ENCODE measurements at regions not wholly inside any gene's neighbourhood (a gene's known extent, or its start where the extent isn't known, plus 50 kb on each side); places are given as distances from the start of the nearest gene placed in this dataset.

GRCh38 chr2:208549546-208550158 is 143.1 kb downstream of the PTH2R start:
- Histone ChIP-seq H3K9me3 (peaks cover 0 to 24% (median 0%) of the 10 kb centered on the region in 3 donors), H3K27ac (no peak overlapping the region), H3K36me3 (no peaks in the 10 kb centered on the region), H3K27me3 (peaks cover 10% of the 10 kb centered on the region), H3K4me3 (no peak overlapping the region), H3K4me1 (no peaks in the 10 kb centered on the region)
- TF ChIP-seq CTCF (IDR thresholded peaks at IDR 0.05) (no peak), EP300 (IDR thresholded peaks at IDR 0.05) (no peak), POLR2A (IDR thresholded peaks at IDR 0.05) (no peak), POLR2AphosphoS5 (IDR thresholded peaks at IDR 0.05) (no peak)
- no peak for ATAC-seq
- 67 to 90% methylated on average over 1 of the region's 1 CpG for whole genome bisulfite sequencing, 2 donors (ENCODE audit: low coverage in 1 of 2)

GRCh38 chr2:208552943-208553342 is 146.4 kb downstream of the PTH2R start:
- Histone ChIP-seq H3K27me3 (peaks cover 4% of the 10 kb centered on the region), H3K9me3 (peaks cover 0 to 24% (median 0%) of the 10 kb centered on the region in 3 donors), H3K36me3 (no peaks in the 10 kb centered on the region), H3K4me3 (no peak overlapping the region), H3K27ac (no peak overlapping the region), H3K4me1 (no peaks in the 10 kb centered on the region)
- ATAC-seq = no peak
- WGBS, 2 donors (ENCODE audit: low coverage in 1 of 2) = 89 to 100% methylated on average over 1 of the region's 1 CpG
- TF ChIP-seq POLR2AphosphoS5 (IDR thresholded peaks at IDR 0.05) = no peak

GRCh38 chr2:208556983-208557484 is 150.4 kb downstream of the PTH2R start:
- Histone ChIP-seq H3K4me3 (no peak overlapping the region), H3K27me3 (peaks cover 4% of the 10 kb centered on the region), H3K9me3 (peaks cover 0 to 23% (median 0%) of the 10 kb centered on the region in 3 donors), H3K36me3 (no peaks in the 10 kb centered on the region), H3K27ac (no peak overlapping the region), H3K4me1 (no peaks in the 10 kb centered on the region)
- TF ChIP-seq POLR2AphosphoS5 (IDR thresholded peaks at IDR 0.05) (no peak), POLR2A (IDR thresholded peaks at IDR 0.05) (no peak), CTCF (IDR thresholded peaks at IDR 0.05) (no peak), EP300 (IDR thresholded peaks at IDR 0.05) (no peak)
- 35 to 43% methylated on average over 1 to 3 of the region's 3 CpGs for WGBS, 2 donors (ENCODE audit: low coverage in 1 of 2)
- no peak for ATAC-seq

- no peak for ATAC-seq
- no peaks in the 10 kb centered on the region for H3K36me3 ChIP-seq
- TF ChIP-seq EP300 (IDR thresholded peaks at IDR 0.05) = no peak
- no peak for TF ChIP-seq CTCF (IDR thresholded peaks at IDR 0.05)
- TF ChIP-seq POLR2AphosphoS5 (IDR thresholded peaks at IDR 0.05) = no peak
- no peak for TF ChIP-seq POLR2A (IDR thresholded peaks at IDR 0.05)
- no peaks in the 10 kb centered on the region for H3K4me1 ChIP-seq
- WGBS, 2 donors (ENCODE audit: low coverage in 1 of 2) = 85 to 90% methylated on average over 2 to 5 of the region's 8 CpGs
- no peak overlapping the region for H3K27ac ChIP-seq
- H3K4me3 ChIP-seq = no peak overlapping the region
- peaks cover 0 to 22% (median 0%) of the 10 kb centered on the region in 3 donors for H3K9me3 ChIP-seq
- no peaks in the 10 kb centered on the region for H3K27me3 ChIP-seq
Observed at GRCh38 chr2:208565690-208566416, 159.3 kb downstream of the PTH2R start.

- TF ChIP-seq EP300 (IDR thresholded peaks at IDR 0.05) (no peak), CTCF (IDR thresholded peaks at IDR 0.05) (no peak), POLR2A (IDR thresholded peaks at IDR 0.05) (no peak), POLR2AphosphoS5 (IDR thresholded peaks at IDR 0.05) (no peak)
- ATAC-seq = no peak
Observed at GRCh38 chr2:208568203-208568602, 161.6 kb downstream of the PTH2R start.

More at GRCh38 chr2:208568203-208568602, 161.6 kb downstream of the PTH2R start:
- Histone ChIP-seq H3K4me3 (no peak overlapping the region), H3K4me1 (no peaks in the 10 kb centered on the region), H3K27ac (no peak overlapping the region), H3K36me3 (no peaks in the 10 kb centered on the region), H3K27me3 (peaks cover under 1% of the 10 kb centered on the region), H3K9me3 (no peaks in the 10 kb centered on the region)
- 69 to 75% methylated on average over 3 of the region's 3 CpGs for WGBS, 2 donors (ENCODE audit: low coverage in 1 of 2)
